ENCODE measurements at regions not wholly inside any gene's neighbourhood (a gene's known extent, or its start where the extent isn't known, plus 50 kb on each side); places are given as distances from the start of the nearest gene placed in this dataset.

- no peak for TF ChIP-seq IRF1 (CRISPR knock-in tag; IDR thresholded peaks at IDR 0.05)
- TF ChIP-seq NR2C2 (CRISPR knock-in tag; IDR thresholded peaks at IDR 0.05) = no peak
- TF ChIP-seq ZNF219 (CRISPR knock-in tag; IDR thresholded peaks at IDR 0.05; ENCODE audit: borderline replicate concordance) = no peak
These were observed 818.3 kb upstream of the GYPC start (continued) for GRCh38 chr2:125837611-125838010.

GRCh38 chr2:125839945-125840344 is 816.0 kb upstream of the GYPC start:
- H3K9me3 Mint-ChIP-seq = peaks cover 80% of the 10 kb centered on the region
- no peak overlapping the region for H3K4me3 Mint-ChIP-seq
- H3K27ac Mint-ChIP-seq = no peak overlapping the region
- ATAC-seq (no peak), DNase-seq (ENCODE audit: low spot score) (no peak)
- no peaks in the 10 kb centered on the region; the same call in 1 of the 2 replicates for H3K27me3 Mint-ChIP-seq (ENCODE audit: low read depth)
- peaks cover 48% of the 10 kb centered on the region for H3K36me3 Mint-ChIP-seq
- no peaks in the 10 kb centered on the region for H3K4me1 Mint-ChIP-seq
- ChIA-PET POLR2A (no interaction called here), CTCF (no interaction called here)
- TF ChIP-seq CBFB (CRISPR knock-in tag; IDR thresholded peaks at IDR 0.05; ENCODE audit: low read depth) (no peak), ZNF425 (CRISPR knock-in tag; conservative IDR thresholded peaks at IDR 0.05) (no peak), FOXK1 (CRISPR knock-in tag; IDR thresholded peaks at IDR 0.05) (no peak)

- Mint-ChIP-seq H3K4me3 (no peak overlapping the region), H3K9me3 (peaks cover 86% of the 10 kb centered on the region), H3K4me1 (no peaks in the 10 kb centered on the region), H3K36me3 (peaks cover 58% of the 10 kb centered on the region), H3K27me3 (ENCODE audit: low read depth) (no peaks in the 10 kb centered on the region; the same call in 1 of the 2 replicates), H3K27ac (no peak overlapping the region)
- ATAC-seq (no peak), DNase-seq (ENCODE audit: low spot score) (no peak)
- ChIA-PET POLR2A (no interaction called here), CTCF (no interaction called here)
- TF ChIP-seq USF1 (CRISPR knock-in tag; IDR thresholded peaks at IDR 0.05) (no peak), ZNF232 (CRISPR knock-in tag; IDR thresholded peaks at IDR 0.05) (no peak), NR3C1 (CRISPR knock-in tag; conservative IDR thresholded peaks at IDR 0.05; ENCODE audit: low read depth) (no peak), PRDM15 (CRISPR knock-in tag; IDR thresholded peaks at IDR 0.05) (no peak), ZNF423 (CRISPR knock-in tag; IDR thresholded peaks at IDR 0.05) (no peak), ETV6 (CRISPR knock-in tag; IDR thresholded peaks at IDR 0.05) (no peak), FOXP1 (CRISPR knock-in tag; IDR thresholded peaks at IDR 0.05; ENCODE audit: borderline replicate concordance) (no peak), ZNF138 (CRISPR knock-in tag; conservative IDR thresholded peaks at IDR 0.05) (no peak), MAX (CRISPR knock-in tag; IDR thresholded peaks at IDR 0.05) (no peak), ZNF425 (CRISPR knock-in tag; conservative IDR thresholded peaks at IDR 0.05) (no peak), AFF4 (CRISPR knock-in tag; IDR thresholded peaks at IDR 0.05; ENCODE audit: borderline replicate concordance) (no peak), TP53 (CRISPR knock-in tag; IDR thresholded peaks at IDR 0.05) (no peak), ZNF671 (CRISPR knock-in tag; IDR thresholded peaks at IDR 0.05) (no peak), CREM (CRISPR knock-in tag; IDR thresholded peaks at IDR 0.05) (no peak), SMAD3 (CRISPR knock-in tag; IDR thresholded peaks at IDR 0.05; ENCODE audit: borderline replicate concordance) (no peak), TEAD4 (CRISPR knock-in tag; IDR thresholded peaks at IDR 0.05) (no peak)
These were observed 813.9 kb upstream of the GYPC start for GRCh38 chr2:125842041-125842440.

All from WTC11 (cell line).